HS-5 (cell line): ENCODE measurements at regions not wholly inside any gene's neighbourhood (a gene's known extent, or its start where the extent isn't known, plus 50 kb on each side); places are given as distances from the start of the nearest gene placed in this dataset.
A peak's percentile ranks its signal among the peaks of the same experiment; 100 is the strongest.

Source experiments
- DNase-seq: peaks from one replicate; pipeline ENCODE4 v3.0.0-alpha.2; 2012; ENCODE audit warnings: low read depth

- DNase-seq: peak; percentile 16
Measured at GRCh38 chr2:108145557-108146326, 94.0 kb upstream of the SULT1C3 start.

- no peak for DNase-seq
Measured at GRCh38 chr2:108148555-108148954, 91.2 kb upstream of the SULT1C3 start.

GRCh38 chr2:108154366-108155061 lies 85.3 kb upstream of the SULT1C3 start:
- no peak for DNase-seq

- DNase-seq: no peak
Measured at GRCh38 chr2:108161298-108161697, 78.5 kb upstream of the SULT1C3 start.

GRCh38 chr2:108164318-108164717 lies 75.5 kb upstream of the SULT1C3 start:
- DNase-seq: no peak

- no peak for DNase-seq
Measured at GRCh38 chr2:108165729-108166128, 74.0 kb upstream of the SULT1C3 start.

GRCh38 chr2:108167699-108168098 lies 72.1 kb upstream of the SULT1C3 start:
- DNase-seq: no peak

GRCh38 chr2:108169982-108170625 lies 69.7 kb upstream of the SULT1C3 start:
- no peak for DNase-seq

- DNase-seq: no peak
Measured at GRCh38 chr2:108171657-108172056, 68.1 kb upstream of the SULT1C3 start.

GRCh38 chr2:108182489-108182888 lies 57.3 kb upstream of the SULT1C3 start:
- no peak for DNase-seq

- no peak for DNase-seq
Measured at GRCh38 chr2:108184419-108184818, 55.3 kb upstream of the SULT1C3 start.

- DNase-seq: no peak
Measured at GRCh38 chr2:108189316-108189715, 50.5 kb upstream of the SULT1C3 start.
